Kidney (tissue), 13 donors: ENCODE measurements at regions not wholly inside any gene's neighbourhood (a gene's known extent, or its start where the extent isn't known, plus 50 kb on each side); places are given as distances from the start of the nearest gene placed in this dataset.

ENCODE experiments used
- DNase-seq, 5 donors: peaks; one replicate each; pipeline ENCODE4 v3.0.0-alpha.2; 2013 to 2020
- FAIRE-seq: peaks from 2 replicates; lab custom pipeline; 2012; peaks lifted over from hg19 to GRCh38; lab: Jason Lieb, UNC
- H3K27ac ChIP-seq, 2 donors: one replicate each; pipeline ENCODE4 v1.7.0; 2013; ENCODE audit warnings: low read depth in 2 of 2, low read length in 2 of 2, inconsistent platforms in 1 of 2
- H3K27me3 ChIP-seq: one replicate; pipeline ENCODE4 v1.7.1; 2013; ENCODE audit warnings: low read length, inconsistent platforms; ENCODE audit not compliant: control insufficient read depth, insufficient read depth
- H3K36me3 ChIP-seq, 3 donors: one replicate each; pipeline versions ENCODE4 v1.7.0 to v1.7.1; 2013; ENCODE audit warnings: low read length in 3 of 3, control low read depth in 1 of 3, inconsistent platforms in 1 of 3; ENCODE audit not compliant: insufficient read depth in 3 of 3, control insufficient read depth in 2 of 3
- H3K4me1 ChIP-seq, 3 donors: one replicate each; pipeline versions ENCODE4 v1.7.0 to v1.7.1; 2013; ENCODE audit warnings: low read length in 3 of 3, inconsistent platforms in 1 of 3, low read depth in 1 of 3; ENCODE audit not compliant: control insufficient read depth in 2 of 3, insufficient read depth in 2 of 3
- H3K4me3 ChIP-seq, 3 donors: one replicate each; pipeline versions ENCODE4 v1.7.0 to v1.8.1; 2013; ENCODE audit warnings: low read length in 3 of 3, control low read depth in 1 of 3, inconsistent platforms in 1 of 3
- H3K9ac ChIP-seq, 3 donors: one replicate each; pipeline versions ENCODE4 v1.7.0 to v1.7.1; 2013; ENCODE audit warnings: low read length in 3 of 3, control low read depth in 1 of 3, inconsistent platforms in 1 of 3
- H3K9me3 ChIP-seq, 3 donors: one replicate each; pipeline versions ENCODE4 v1.7.0 to v1.7.1; 2013; ENCODE audit warnings: low read length in 3 of 3, control low read depth in 1 of 3, inconsistent platforms in 1 of 3; ENCODE audit not compliant: control insufficient read depth in 2 of 3, insufficient read depth in 1 of 3
- intact Hi-C: fragments of 100-400 bp; cut with DNase I; formaldehyde crosslinking; loops from one replicate; pipeline ENCODE4 v1.11.1; 2022
- TF ChIP-seq, protein P1 (sequence below): IDR thresholded peaks from 3 replicates; pipeline ENCODE4 v1.5.1; 2012; ENCODE audit warnings: mild to moderate bottlenecking, moderate library complexity, borderline replicate concordance; ENCODE audit not compliant: insufficient read depth; ENCODE audit errors: extremely low read depth
- donor health status: control.
- donor health status: control.
- donor health status: control.
- donor health status: control.
- donor health status: control.
- donor health status: DM: yes; HTN: yes; CAD: no.
- donor health status: Normal renal cell carcinoma (clear cell type).

GRCh38 chr5:60232036-60232795, 338.7 kb upstream of the PDE4D start:
- Histone ChIP-seq H3K9me3 (no peaks in the 10 kb centered on the region), H3K4me3 (no peak overlapping the region), H3K36me3 (no peaks in the 10 kb centered on the region), H3K27me3 (no peaks in the 10 kb centered on the region), H3K9ac (no peak overlapping the region), H3K27ac (no peak overlapping the region), H3K4me1 (no peaks in the 10 kb centered on the region)
- DNase-seq (no peak), FAIRE-seq (no peak)
- intact Hi-C loops = no loop called here
- TF ChIP-seq, protein P1, sequence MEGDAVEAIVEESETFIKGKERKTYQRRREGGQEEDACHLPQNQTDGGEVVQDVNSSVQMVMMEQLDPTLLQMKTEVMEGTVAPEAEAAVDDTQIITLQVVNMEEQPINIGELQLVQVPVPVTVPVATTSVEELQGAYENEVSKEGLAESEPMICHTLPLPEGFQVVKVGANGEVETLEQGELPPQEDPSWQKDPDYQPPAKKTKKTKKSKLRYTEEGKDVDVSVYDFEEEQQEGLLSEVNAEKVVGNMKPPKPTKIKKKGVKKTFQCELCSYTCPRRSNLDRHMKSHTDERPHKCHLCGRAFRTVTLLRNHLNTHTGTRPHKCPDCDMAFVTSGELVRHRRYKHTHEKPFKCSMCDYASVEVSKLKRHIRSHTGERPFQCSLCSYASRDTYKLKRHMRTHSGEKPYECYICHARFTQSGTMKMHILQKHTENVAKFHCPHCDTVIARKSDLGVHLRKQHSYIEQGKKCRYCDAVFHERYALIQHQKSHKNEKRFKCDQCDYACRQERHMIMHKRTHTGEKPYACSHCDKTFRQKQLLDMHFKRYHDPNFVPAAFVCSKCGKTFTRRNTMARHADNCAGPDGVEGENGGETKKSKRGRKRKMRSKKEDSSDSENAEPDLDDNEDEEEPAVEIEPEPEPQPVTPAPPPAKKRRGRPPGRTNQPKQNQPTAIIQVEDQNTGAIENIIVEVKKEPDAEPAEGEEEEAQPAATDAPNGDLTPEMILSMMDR = no peak

DNA sequence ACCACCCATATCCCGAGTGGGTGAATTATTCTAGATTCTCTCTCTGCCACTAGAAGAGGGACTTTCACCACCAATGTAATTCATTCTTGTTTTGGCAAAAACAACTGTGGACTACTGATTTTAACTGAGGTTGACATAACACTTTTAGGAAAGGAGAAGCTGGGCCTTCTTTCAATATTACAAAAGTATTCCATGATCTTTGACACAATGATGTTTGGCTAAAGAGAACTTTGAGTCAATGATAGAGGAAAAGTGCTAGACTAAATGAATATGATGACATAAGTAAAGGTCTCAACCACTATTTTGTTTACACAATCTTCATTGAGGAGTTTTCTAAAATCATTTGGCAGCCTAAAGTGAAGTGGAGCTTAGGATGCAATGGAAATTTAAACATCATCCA, 336.9 kb upstream of the PDE4D start:
- H3K4me3 ChIP-seq = no peak overlapping the region
- no peak overlapping the region for H3K9ac ChIP-seq
- no peaks in the 10 kb centered on the region for H3K36me3 ChIP-seq
- DNase-seq = no peak
- no peaks in the 10 kb centered on the region for H3K4me1 ChIP-seq
- TF ChIP-seq, protein P1 = no peak
- no peak overlapping the region for H3K27ac ChIP-seq
- no peaks in the 10 kb centered on the region for H3K27me3 ChIP-seq
- no peaks in the 10 kb centered on the region for H3K9me3 ChIP-seq
- no peak for FAIRE-seq
- intact Hi-C loops = no loop called here

DNA sequence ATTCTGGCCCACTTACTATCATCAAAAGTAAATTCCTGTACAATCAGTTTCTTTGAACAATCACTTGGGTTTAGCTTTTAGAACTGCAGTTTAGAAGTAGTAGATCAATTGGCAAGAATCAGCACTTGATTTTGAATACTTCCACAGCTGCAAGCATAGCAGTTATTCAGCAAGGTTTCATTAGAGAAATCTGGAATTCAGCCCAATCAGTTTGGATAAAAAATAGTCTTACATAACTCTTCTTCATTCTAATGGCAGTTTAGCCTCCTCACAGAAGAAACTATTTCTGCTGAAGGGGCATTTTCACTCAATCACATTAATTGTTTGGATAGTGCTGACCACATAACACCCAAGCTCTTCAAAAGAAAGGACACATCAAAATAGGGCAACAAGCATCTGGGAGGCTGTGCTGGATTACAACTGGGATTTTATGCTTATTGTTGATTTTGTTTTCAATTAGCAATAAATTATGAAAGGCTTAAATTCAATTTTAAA, 336.2 kb upstream of the PDE4D start:
- H3K27me3 ChIP-seq = no peaks in the 10 kb centered on the region
- intact Hi-C loops = no loop called here
- no peaks in the 10 kb centered on the region for H3K9me3 ChIP-seq
- TF ChIP-seq, protein P1 = no peak
- no peak overlapping the region for H3K4me3 ChIP-seq
- H3K27ac ChIP-seq = no peak overlapping the region
- H3K36me3 ChIP-seq = no peaks in the 10 kb centered on the region
- FAIRE-seq = no peak
- no peak overlapping the region for H3K9ac ChIP-seq
- no peak for DNase-seq
- H3K4me1 ChIP-seq = no peaks in the 10 kb centered on the region
